IPS-15b (cell line): ENCODE measurements at regions not wholly inside any gene's neighbourhood (a gene's known extent, or its start where the extent isn't known, plus 50 kb on each side); places are given as distances from the start of the nearest gene placed in this dataset.

Experiments used
- H3K27me3 ChIP-seq: one replicate; pipeline ENCODE4 v1.6.1; 2013; ENCODE audit warnings: low read length; ENCODE audit not compliant: control insufficient read depth, insufficient read depth
- H3K36me3 ChIP-seq: one replicate; pipeline ENCODE4 v1.6.1; 2013; ENCODE audit warnings: low read length; ENCODE audit not compliant: control insufficient read depth, insufficient read depth
- H3K4me1 ChIP-seq: one replicate; pipeline ENCODE4 v1.6.1; 2013; ENCODE audit warnings: mild to moderate bottlenecking, low read length; ENCODE audit not compliant: control insufficient read depth, insufficient read depth
- H3K4me3 ChIP-seq: one replicate; pipeline ENCODE4 v1.5.1; 2013; ENCODE audit warnings: low read depth, low read length
- H3K9ac ChIP-seq: one replicate; pipeline ENCODE4 v1.6.1; 2013; ENCODE audit warnings: low read depth, mild to moderate bottlenecking, low read length
- H3K9me3 ChIP-seq: one replicate; pipeline ENCODE4 v1.6.1; 2013; ENCODE audit warnings: mild to moderate bottlenecking, low read length; ENCODE audit not compliant: control insufficient read depth, insufficient read depth

- Histone ChIP-seq H3K4me3 (no peak overlapping the region), H3K9me3 (no peaks in the 10 kb centered on the region), H3K36me3 (no peaks in the 10 kb centered on the region), H3K9ac (no peak overlapping the region), H3K27me3 (no peaks in the 10 kb centered on the region), H3K4me1 (no peaks in the 10 kb centered on the region)
Measured at GRCh38 chr21:27743971-27744564, 777.2 kb upstream of the ADAMTS5 start.

- H3K36me3 ChIP-seq, result no peaks in the 10 kb centered on the region
- H3K27me3 ChIP-seq, result no peaks in the 10 kb centered on the region
- no peak overlapping the region for H3K4me3 ChIP-seq
- no peaks in the 10 kb centered on the region for H3K4me1 ChIP-seq
- H3K9ac ChIP-seq, result no peak overlapping the region
- H3K9me3 ChIP-seq, result no peaks in the 10 kb centered on the region
Measured at GRCh38 chr21:27741736-27742135, 774.8 kb upstream of the ADAMTS5 start.

GRCh38 chr21:27740084-27740483 is 773.2 kb upstream of the ADAMTS5 start:
- no peaks in the 10 kb centered on the region for H3K36me3 ChIP-seq
- no peaks in the 10 kb centered on the region for H3K27me3 ChIP-seq
- no peak overlapping the region for H3K4me3 ChIP-seq
- H3K4me1 ChIP-seq, result no peaks in the 10 kb centered on the region
- H3K9ac ChIP-seq, result no peak overlapping the region
- no peaks in the 10 kb centered on the region for H3K9me3 ChIP-seq

GRCh38 chr21:27739187-27739586 is 772.3 kb upstream of the ADAMTS5 start:
- no peaks in the 10 kb centered on the region for H3K4me1 ChIP-seq
- no peaks in the 10 kb centered on the region for H3K9me3 ChIP-seq
- H3K4me3 ChIP-seq, result no peak overlapping the region
- H3K36me3 ChIP-seq, result no peaks in the 10 kb centered on the region
- no peak overlapping the region for H3K9ac ChIP-seq
- H3K27me3 ChIP-seq, result no peaks in the 10 kb centered on the region

GRCh38 chr21:27735699-27736098 is 768.8 kb upstream of the ADAMTS5 start:
- Histone ChIP-seq H3K9me3 (no peaks in the 10 kb centered on the region), H3K4me1 (no peaks in the 10 kb centered on the region), H3K9ac (no peak overlapping the region), H3K27me3 (no peaks in the 10 kb centered on the region), H3K36me3 (no peaks in the 10 kb centered on the region), H3K4me3 (no peak overlapping the region)

GRCh38 chr21:27734146-27734545 is 767.3 kb upstream of the ADAMTS5 start:
- Histone ChIP-seq H3K9ac (no peak overlapping the region), H3K4me1 (no peaks in the 10 kb centered on the region), H3K36me3 (no peaks in the 10 kb centered on the region), H3K9me3 (no peaks in the 10 kb centered on the region), H3K27me3 (no peaks in the 10 kb centered on the region), H3K4me3 (no peak overlapping the region)

GRCh38 chr21:27725916-27726315 is 759.0 kb upstream of the ADAMTS5 start:
- no peak overlapping the region for H3K9ac ChIP-seq
- H3K4me1 ChIP-seq, result no peaks in the 10 kb centered on the region
- no peaks in the 10 kb centered on the region for H3K9me3 ChIP-seq
- H3K4me3 ChIP-seq, result no peak overlapping the region
- H3K27me3 ChIP-seq, result no peaks in the 10 kb centered on the region
- no peaks in the 10 kb centered on the region for H3K36me3 ChIP-seq

- Histone ChIP-seq H3K27me3 (no peaks in the 10 kb centered on the region), H3K9ac (no peak overlapping the region), H3K36me3 (no peaks in the 10 kb centered on the region), H3K4me1 (no peaks in the 10 kb centered on the region), H3K9me3 (no peaks in the 10 kb centered on the region), H3K4me3 (no peak overlapping the region)
Measured at GRCh38 chr21:27722095-27722494, 755.2 kb upstream of the ADAMTS5 start.

- Histone ChIP-seq H3K4me1 (no peaks in the 10 kb centered on the region), H3K9me3 (no peaks in the 10 kb centered on the region), H3K4me3 (no peak overlapping the region), H3K27me3 (no peaks in the 10 kb centered on the region), H3K9ac (no peak overlapping the region), H3K36me3 (no peaks in the 10 kb centered on the region)
Measured at GRCh38 chr21:27721675-27722074, 754.8 kb upstream of the ADAMTS5 start.

GRCh38 chr21:27719226-27719625 is 752.3 kb upstream of the ADAMTS5 start:
- Histone ChIP-seq H3K4me3 (no peak overlapping the region), H3K9ac (no peak overlapping the region), H3K4me1 (no peaks in the 10 kb centered on the region), H3K27me3 (no peaks in the 10 kb centered on the region), H3K9me3 (no peaks in the 10 kb centered on the region), H3K36me3 (no peaks in the 10 kb centered on the region)

GRCh38 chr21:27715131-27715530 is 748.2 kb upstream of the ADAMTS5 start:
- H3K4me3 ChIP-seq, result no peak overlapping the region
- H3K9ac ChIP-seq, result no peak overlapping the region

GRCh38 chr21:27713154-27714109 is 746.5 kb upstream of the ADAMTS5 start:
- no peaks in the 10 kb centered on the region for H3K4me1 ChIP-seq
- no peak overlapping the region for H3K4me3 ChIP-seq
- no peaks in the 10 kb centered on the region for H3K9me3 ChIP-seq
- H3K27me3 ChIP-seq, result no peaks in the 10 kb centered on the region
- no peaks in the 10 kb centered on the region for H3K36me3 ChIP-seq
- H3K9ac ChIP-seq, result no peak overlapping the region

More at GRCh38 chr21:27715131-27715530, 748.2 kb upstream of the ADAMTS5 start:
- Histone ChIP-seq H3K27me3 (no peaks in the 10 kb centered on the region), H3K36me3 (no peaks in the 10 kb centered on the region), H3K4me1 (no peaks in the 10 kb centered on the region), H3K9me3 (no peaks in the 10 kb centered on the region)
